ENCODE measurements at regions not wholly inside any gene's neighbourhood (a gene's known extent, or its start where the extent isn't known, plus 50 kb on each side); places are given as distances from the start of the nearest gene placed in this dataset.
A peak's percentile ranks its signal among the peaks of the same experiment; 100 is the strongest.

DNA sequence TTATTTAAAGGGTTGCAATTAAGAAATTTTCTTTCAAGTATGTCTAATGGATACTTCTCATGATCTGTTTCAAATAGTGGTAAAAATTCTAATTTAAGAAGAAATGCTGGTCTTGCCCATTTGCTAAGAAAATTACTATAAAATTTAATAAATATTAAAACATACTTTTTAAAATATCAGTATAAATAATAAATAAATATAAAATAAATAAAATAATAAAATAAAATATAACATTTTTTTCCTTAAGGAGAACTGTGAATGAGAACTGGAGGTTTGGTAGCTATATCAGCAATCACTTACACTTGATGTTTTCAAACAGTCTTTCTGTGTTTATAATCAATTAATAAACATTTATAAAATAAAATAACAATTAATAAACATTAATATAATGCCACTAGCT lies 266.1 kb downstream of the HGF start:
- TF ChIP-seq, protein P1, sequence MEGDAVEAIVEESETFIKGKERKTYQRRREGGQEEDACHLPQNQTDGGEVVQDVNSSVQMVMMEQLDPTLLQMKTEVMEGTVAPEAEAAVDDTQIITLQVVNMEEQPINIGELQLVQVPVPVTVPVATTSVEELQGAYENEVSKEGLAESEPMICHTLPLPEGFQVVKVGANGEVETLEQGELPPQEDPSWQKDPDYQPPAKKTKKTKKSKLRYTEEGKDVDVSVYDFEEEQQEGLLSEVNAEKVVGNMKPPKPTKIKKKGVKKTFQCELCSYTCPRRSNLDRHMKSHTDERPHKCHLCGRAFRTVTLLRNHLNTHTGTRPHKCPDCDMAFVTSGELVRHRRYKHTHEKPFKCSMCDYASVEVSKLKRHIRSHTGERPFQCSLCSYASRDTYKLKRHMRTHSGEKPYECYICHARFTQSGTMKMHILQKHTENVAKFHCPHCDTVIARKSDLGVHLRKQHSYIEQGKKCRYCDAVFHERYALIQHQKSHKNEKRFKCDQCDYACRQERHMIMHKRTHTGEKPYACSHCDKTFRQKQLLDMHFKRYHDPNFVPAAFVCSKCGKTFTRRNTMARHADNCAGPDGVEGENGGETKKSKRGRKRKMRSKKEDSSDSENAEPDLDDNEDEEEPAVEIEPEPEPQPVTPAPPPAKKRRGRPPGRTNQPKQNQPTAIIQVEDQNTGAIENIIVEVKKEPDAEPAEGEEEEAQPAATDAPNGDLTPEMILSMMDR (IDR thresholded peaks at IDR 0.05; ENCODE audit: insufficient read depth, low read length, missing control alignments): no peak
- POLR2A ChIA-PET: no interaction called here
- DNase-seq (ENCODE audit: low read depth, low spot score): no peak
- H3K4me3 ChIP-seq (ENCODE audit: low read depth, low read length): no peak overlapping the region
- CTCF ChIA-PET: interaction anchor here (1.4 to 2.9 kb wide), 5 partner anchors 212 to 540 kb away, joined by 3 to 23 read pairs (median 9); no protein-coding TSS in a partner anchor

DNA sequence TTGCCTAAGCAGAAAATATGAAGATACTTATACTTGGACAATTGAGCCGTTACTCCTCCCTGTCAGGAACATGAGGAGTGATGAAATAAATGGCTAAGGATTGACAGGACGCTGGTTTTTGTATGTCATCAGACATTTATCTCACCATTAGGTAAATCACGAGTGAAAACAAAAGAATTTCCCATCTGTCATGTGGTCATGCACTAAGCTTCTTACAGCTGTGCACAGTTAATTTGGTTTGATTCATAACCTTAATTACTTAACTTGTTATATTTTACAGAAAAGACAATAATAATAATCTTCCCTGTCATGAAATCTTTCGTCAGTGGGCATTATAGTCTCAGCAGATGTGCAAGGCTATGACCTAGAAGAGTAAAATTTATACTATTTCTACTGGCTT lies 266.5 kb downstream of the HGF start:
- no peak overlapping the region for H3K4me3 ChIP-seq (ENCODE audit: low read depth, low read length)
- ChIA-PET POLR2A (no interaction called here), CTCF (interaction anchor here (1.4 to 2.9 kb wide), 5 partner anchors 212 to 540 kb away, joined by 3 to 23 read pairs (median 9); no protein-coding TSS in a partner anchor)
- DNase-seq (ENCODE audit: low read depth, low spot score): no peak
- TF ChIP-seq, protein P1 (IDR thresholded peaks at IDR 0.05; ENCODE audit: insufficient read depth, low read length, missing control alignments): no peak

DNA sequence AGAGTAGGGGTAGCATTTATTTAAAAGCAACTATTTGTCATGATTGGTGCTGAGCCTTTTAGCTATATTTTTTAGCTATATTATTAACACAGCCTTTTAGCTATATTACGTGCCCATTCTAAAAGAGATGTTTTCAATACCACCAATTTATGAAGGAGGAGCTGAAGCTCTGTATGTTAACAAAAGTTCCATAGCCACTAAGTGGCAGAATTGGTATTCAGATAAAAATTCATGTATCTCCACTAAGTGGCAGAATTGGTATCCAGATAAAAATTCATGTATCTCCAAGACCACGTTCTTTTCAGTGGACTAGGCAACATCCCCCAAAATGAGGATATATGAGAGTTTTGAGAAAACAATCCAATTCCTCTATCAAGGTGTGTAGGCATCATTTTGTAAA lies 268.6 kb downstream of the HGF start:
- TF ChIP-seq, protein P1 (IDR thresholded peaks at IDR 0.05; ENCODE audit: insufficient read depth, low read length, missing control alignments): peak; percentile 18
- DNase-seq (ENCODE audit: low read depth, low spot score): no peak
- ChIA-PET POLR2A (no interaction called here), CTCF (interaction anchor here (0.8 to 5.8 kb wide), 45 partner anchors 9 to 1228 kb away, joined by 3 to 225 read pairs (median 6); partner anchors contain the start of gene HGF)
- no peak overlapping the region for H3K4me3 ChIP-seq (ENCODE audit: low read depth, low read length)

DNA sequence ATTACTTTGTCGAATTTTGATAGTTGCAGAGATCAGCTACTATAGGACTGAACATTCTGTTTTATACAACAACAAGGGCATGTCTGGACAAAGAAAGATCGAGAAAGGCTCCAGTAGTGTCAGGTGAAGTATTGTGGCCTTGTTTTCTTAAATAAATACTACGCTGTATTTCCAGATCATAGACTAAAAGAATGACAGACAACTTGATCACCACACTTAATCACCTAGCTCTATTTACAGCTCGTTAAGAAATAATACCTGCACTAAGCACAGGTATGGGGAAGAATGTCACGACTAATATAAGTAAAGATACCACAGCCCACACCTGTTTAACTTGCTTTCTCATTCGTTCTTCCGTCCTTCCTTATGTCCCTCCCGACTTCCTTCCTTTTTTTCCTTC lies 269.2 kb downstream of the HGF start:
- ChIA-PET CTCF (interaction anchor here (0.8 to 5.8 kb wide), 47 partner anchors 8 to 1228 kb away, joined by 3 to 225 read pairs (median 6); partner anchors contain the start of gene HGF), POLR2A (no interaction called here)
- H3K4me3 ChIP-seq (ENCODE audit: low read depth, low read length): no peak overlapping the region
- DNase-seq (ENCODE audit: low read depth, low spot score): no peak
- TF ChIP-seq, protein P1 (IDR thresholded peaks at IDR 0.05; ENCODE audit: insufficient read depth, low read length, missing control alignments): no peak

DNA sequence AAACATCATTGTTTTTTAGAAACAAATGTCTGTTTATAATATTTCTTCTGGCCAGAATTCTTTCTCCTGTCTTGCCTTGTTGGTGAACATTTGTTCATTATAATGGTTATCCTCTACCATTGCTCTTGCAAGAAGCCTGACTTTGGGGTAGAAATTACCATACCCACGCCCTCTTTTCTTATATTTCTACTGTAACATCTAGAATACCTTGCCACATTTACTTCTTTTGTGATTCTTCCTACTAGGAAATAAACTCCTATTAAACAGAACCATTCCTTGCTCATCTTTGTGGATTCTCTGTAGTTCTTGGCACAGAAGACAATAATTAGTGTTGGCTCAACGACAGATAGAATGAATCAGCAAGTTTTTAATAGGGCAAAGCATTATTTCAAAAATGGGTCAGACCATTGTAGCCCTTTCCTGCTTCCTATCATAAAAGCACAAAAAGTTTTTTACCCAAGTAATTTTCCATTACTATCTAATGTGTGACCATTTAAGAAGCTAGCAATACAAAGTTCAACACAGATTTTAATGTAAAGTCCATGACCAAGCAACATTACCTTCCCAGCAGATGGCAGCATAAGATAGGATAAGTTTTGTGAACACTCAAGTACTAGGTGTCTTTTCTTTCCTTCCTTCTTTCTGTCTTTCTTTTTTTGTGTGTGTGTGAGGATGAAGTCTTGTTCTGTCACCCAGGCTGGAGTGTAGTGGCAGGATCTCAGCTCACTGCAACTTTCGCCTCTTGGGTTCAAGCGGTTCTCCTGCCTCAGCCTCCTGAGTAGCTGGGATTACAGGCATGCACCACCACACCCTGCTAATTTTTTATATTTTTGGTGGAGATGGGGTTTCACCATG lies 270.4 kb downstream of the HGF start:
- H3K4me3 ChIP-seq (ENCODE audit: low read depth, low read length): no peak overlapping the region
- peak; percentile 59 for DNase-seq (ENCODE audit: low read depth, low spot score)
- ChIA-PET POLR2A (interaction anchor here (0.7 kb wide), 1 partner anchor 271 kb away, joined by 3 read pairs; no protein-coding TSS in a partner anchor), CTCF (interaction anchor here (0.6 to 5.8 kb wide), 41 partner anchors 9 to 1235 kb away, joined by 3 to 225 read pairs (median 4); partner anchors contain the start of gene HGF)
- TF ChIP-seq, protein P1 (IDR thresholded peaks at IDR 0.05; ENCODE audit: insufficient read depth, low read length, missing control alignments): peak; percentile 55

DNA sequence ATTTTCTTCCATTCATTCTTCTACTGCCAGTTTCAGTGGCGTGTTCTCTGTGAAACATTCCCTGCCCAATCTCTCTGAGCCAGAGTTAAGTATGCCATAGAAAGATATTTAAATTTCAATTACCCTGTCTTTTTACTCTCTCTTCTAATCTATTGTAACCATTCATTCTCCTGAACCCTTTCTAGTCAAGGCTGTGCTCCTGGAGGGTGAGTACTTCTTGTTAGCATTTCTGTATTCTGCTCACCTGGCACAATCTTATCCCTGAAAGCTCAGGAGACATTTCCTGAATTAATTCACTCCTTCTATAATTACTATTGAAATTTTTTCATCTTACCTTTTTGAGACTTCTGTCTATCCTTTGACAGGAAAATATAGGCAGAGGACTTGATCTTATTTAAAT lies 271.7 kb downstream of the HGF start:
- CTCF ChIA-PET: interaction anchor here (0.8 to 5.8 kb wide), 10 partner anchors 13 to 1231 kb away, joined by 3 to 225 read pairs (median 34); partner anchors contain the start of gene HGF
- H3K4me3 ChIP-seq (ENCODE audit: low read depth, low read length): no peak overlapping the region
- DNase-seq (ENCODE audit: low read depth, low spot score): no peak
- TF ChIP-seq, protein P1 (IDR thresholded peaks at IDR 0.05; ENCODE audit: insufficient read depth, low read length, missing control alignments): no peak
- POLR2A ChIA-PET: no interaction called here

All from AG04449 (cell line).